Coronary artery (tissue), 2 donors: ENCODE measurements at regions not wholly inside any gene's neighbourhood (a gene's known extent, or its start where the extent isn't known, plus 50 kb on each side); places are given as distances from the start of the nearest gene placed in this dataset.
"Not testable (repeated sequence)": the region's sequence is repeated elsewhere in the genome, so short reads cannot be mapped to it uniquely, and the experiment has no call there.

Source experiments
- DNase-seq: peaks from one replicate; pipeline ENCODE4 v3.0.0-alpha.2; 2017; ENCODE audit warnings: low spot score
- H3K27ac ChIP-seq, 2 donors: fragments of 200-600 bp; sonication (generic); one replicate each; pipeline ENCODE4 v1.5.1; 2016 to 2019
- H3K4me3 ChIP-seq: fragments of 200-600 bp; sonication (generic); 2 replicates; pipeline ENCODE4 v1.5.1; 2016; ENCODE audit warnings: mild to moderate bottlenecking, moderate library complexity
- CTCF ChIP-seq: fragments of 200-600 bp; sonication (generic); IDR thresholded peaks from one replicate; pipeline ENCODE4 v1.5.1; 2019; ENCODE audit warnings: antibody characterized with exemption

- H3K27ac ChIP-seq: no peak overlapping the region
- TF ChIP-seq CTCF: no peak
- H3K4me3 ChIP-seq: no peak overlapping the region
- DNase-seq: no peak
These were observed 145.4 kb upstream of the FOXA2 start for GRCh38 chr20:22729616-22730236.

- TF ChIP-seq CTCF: no peak
These were observed 148.4 kb upstream of the FOXA2 start for GRCh38 chr20:22732751-22733150.

GRCh38 chr20:22734946-22735647, 150.7 kb upstream of the FOXA2 start:
- DNase-seq, H3K4me3 ChIP-seq, H3K27ac ChIP-seq: not testable (repeated sequence)

More at GRCh38 chr20:22732751-22733150, 148.4 kb upstream of the FOXA2 start:
- no peak overlapping the region for H3K27ac ChIP-seq
- no peak for DNase-seq
- H3K4me3 ChIP-seq: no peak overlapping the region

- no peak overlapping the region for H3K4me3 ChIP-seq
- DNase-seq: no peak
- TF ChIP-seq CTCF: no peak
- no peak overlapping the region for H3K27ac ChIP-seq
These were observed 156.5 kb upstream of the FOXA2 start for GRCh38 chr20:22740829-22741228.

- TF ChIP-seq CTCF: no peak
- H3K27ac ChIP-seq: no peak overlapping the region
- no peak for DNase-seq
- no peak overlapping the region for H3K4me3 ChIP-seq
These were observed 160.2 kb upstream of the FOXA2 start for GRCh38 chr20:22744341-22745193.

- TF ChIP-seq CTCF: no peak
- no peak overlapping the region for H3K4me3 ChIP-seq
- no peak overlapping the region for H3K27ac ChIP-seq
- no peak for DNase-seq
These were observed 160.8 kb upstream of the FOXA2 start for GRCh38 chr20:22745194-22745500.

GRCh38 chr20:22746957-22747356, 162.6 kb upstream of the FOXA2 start:
- H3K4me3 ChIP-seq: no peak overlapping the region
- no peak overlapping the region for H3K27ac ChIP-seq
- peak; percentile 57 for DNase-seq
- no peak for TF ChIP-seq CTCF
